ENCODE measurements at regions not wholly inside any gene's neighbourhood (a gene's known extent, or its start where the extent isn't known, plus 50 kb on each side); places are given as distances from the start of the nearest gene placed in this dataset.

- TF ChIP-seq, protein P1, sequence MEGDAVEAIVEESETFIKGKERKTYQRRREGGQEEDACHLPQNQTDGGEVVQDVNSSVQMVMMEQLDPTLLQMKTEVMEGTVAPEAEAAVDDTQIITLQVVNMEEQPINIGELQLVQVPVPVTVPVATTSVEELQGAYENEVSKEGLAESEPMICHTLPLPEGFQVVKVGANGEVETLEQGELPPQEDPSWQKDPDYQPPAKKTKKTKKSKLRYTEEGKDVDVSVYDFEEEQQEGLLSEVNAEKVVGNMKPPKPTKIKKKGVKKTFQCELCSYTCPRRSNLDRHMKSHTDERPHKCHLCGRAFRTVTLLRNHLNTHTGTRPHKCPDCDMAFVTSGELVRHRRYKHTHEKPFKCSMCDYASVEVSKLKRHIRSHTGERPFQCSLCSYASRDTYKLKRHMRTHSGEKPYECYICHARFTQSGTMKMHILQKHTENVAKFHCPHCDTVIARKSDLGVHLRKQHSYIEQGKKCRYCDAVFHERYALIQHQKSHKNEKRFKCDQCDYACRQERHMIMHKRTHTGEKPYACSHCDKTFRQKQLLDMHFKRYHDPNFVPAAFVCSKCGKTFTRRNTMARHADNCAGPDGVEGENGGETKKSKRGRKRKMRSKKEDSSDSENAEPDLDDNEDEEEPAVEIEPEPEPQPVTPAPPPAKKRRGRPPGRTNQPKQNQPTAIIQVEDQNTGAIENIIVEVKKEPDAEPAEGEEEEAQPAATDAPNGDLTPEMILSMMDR (conservative IDR thresholded peaks at IDR 0.05; ENCODE audit: low read depth in 2 of 2): no peak
- TF ChIP-seq EZH2 (IDR thresholded peaks at IDR 0.05; ENCODE audit: low read depth, unreplicated experiment) (no peak), POLR2AphosphoS5 (IDR thresholded peaks at IDR 0.05; ENCODE audit: low read depth) (no peak), EZH2phosphoT487 (IDR thresholded peaks at IDR 0.05; ENCODE audit: unreplicated experiment) (no peak), CREB1 (CRISPR knock-in tag; IDR thresholded peaks at IDR 0.05; ENCODE audit: low read depth) (no peak)
- TF ChIP-seq, protein P2, sequence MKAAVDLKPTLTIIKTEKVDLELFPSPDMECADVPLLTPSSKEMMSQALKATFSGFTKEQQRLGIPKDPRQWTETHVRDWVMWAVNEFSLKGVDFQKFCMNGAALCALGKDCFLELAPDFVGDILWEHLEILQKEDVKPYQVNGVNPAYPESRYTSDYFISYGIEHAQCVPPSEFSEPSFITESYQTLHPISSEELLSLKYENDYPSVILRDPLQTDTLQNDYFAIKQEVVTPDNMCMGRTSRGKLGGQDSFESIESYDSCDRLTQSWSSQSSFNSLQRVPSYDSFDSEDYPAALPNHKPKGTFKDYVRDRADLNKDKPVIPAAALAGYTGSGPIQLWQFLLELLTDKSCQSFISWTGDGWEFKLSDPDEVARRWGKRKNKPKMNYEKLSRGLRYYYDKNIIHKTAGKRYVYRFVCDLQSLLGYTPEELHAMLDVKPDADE (IDR thresholded peaks at IDR 0.05): no peak
Measured at GRCh38 chr13:91236921-91237320, 110.6 kb upstream of the MIR17HG start.

All from GM23338 (cell line).